Spinal cord (tissue), 9 donors: ENCODE measurements at regions not wholly inside any gene's neighbourhood (a gene's known extent, or its start where the extent isn't known, plus 50 kb on each side); places are given as distances from the start of the nearest gene placed in this dataset.
"Not testable (repeated sequence)": the region's sequence is repeated elsewhere in the genome, so short reads cannot be mapped to it uniquely, and the experiment has no call there.

Source experiments
- DNase-seq, 6 donors: peaks; one replicate each; pipeline versions ENCODE4 v3.0.0 to v3.0.0-alpha.2; 2013 to 2015; ENCODE audit warnings: low spot score in 6 of 6, low read depth in 4 of 6
- H3K27ac ChIP-seq: one replicate; pipeline ENCODE4 v1.5.1; 2013; ENCODE audit warnings: low read depth, low read length, control low read depth
- H3K27me3 ChIP-seq: one replicate; pipeline ENCODE4 v1.6.1; 2013; ENCODE audit warnings: low read length; ENCODE audit not compliant: control insufficient read depth, insufficient read depth
- H3K36me3 ChIP-seq: one replicate; pipeline ENCODE4 v1.6.1; 2013; ENCODE audit warnings: low read length; ENCODE audit not compliant: control insufficient read depth, insufficient read depth
- H3K4me1 ChIP-seq: one replicate; pipeline ENCODE4 v1.6.1; 2013; ENCODE audit warnings: low read length; ENCODE audit not compliant: control insufficient read depth, insufficient read depth
- H3K4me3 ChIP-seq: one replicate; pipeline ENCODE4 v1.5.1; 2013; ENCODE audit warnings: low read depth, low read length, control low read depth
- H3K9me3 ChIP-seq: one replicate; pipeline ENCODE4 v1.6.1; 2013; ENCODE audit warnings: low read length; ENCODE audit not compliant: control insufficient read depth, insufficient read depth
- WGBS: methylation state at CpG from one replicate; pipeline ENCODE4 v1.1.5; 2013; ENCODE audit warnings: missing lambda C conversion rate; ENCODE audit not compliant: insufficient coverage; 5-methylcytosine and 5-hydroxymethylcytosine counted together
- donor health status: healthy.

DNA sequence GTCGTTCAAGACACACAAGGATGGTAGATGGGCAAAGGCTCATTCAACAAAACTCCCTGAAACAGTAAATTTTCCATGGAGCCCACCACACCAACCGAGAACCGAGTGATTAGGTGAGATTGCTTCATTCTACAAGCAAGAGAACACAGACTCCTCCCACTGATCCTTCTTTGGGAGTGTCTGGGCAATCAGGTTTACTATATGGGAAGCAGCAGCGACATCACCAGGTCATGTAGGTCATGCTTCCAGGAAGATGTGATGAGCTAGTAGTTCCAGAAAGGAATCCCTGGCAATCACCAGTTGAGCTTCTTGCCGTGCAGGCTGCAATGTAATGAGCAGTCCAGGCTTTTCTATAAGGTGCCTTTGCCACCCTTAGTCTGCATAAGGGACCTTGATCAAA lies 152.8 kb upstream of the NUDT10 start:
- not testable (repeated sequence) for H3K9me3 ChIP-seq, DNase-seq, H3K27ac ChIP-seq, H3K4me1 ChIP-seq, H3K4me3 ChIP-seq, H3K36me3 ChIP-seq, H3K27me3 ChIP-seq
- WGBS, result 67% methylated on average over 1 of the region's 5 CpGs

DNA sequence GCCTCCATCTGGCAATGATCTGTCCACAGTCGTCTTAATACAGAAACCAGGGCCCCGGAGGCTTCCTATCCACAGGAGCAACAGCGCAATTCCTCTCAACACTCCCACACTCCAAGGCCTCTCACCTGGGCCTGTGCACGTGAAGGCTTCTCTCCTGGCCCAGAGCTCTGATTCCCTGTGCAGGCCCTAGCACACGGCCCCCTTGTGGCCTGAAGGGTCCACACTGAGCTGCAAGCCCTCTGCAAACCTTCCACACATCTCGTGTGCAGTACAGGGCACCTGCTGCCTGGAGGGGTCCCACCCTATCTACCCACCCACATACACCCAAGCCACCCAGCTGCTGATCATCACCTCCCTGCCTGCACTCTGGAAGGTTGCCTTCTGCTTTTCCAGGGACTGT lies 150.1 kb upstream of the NUDT10 start:
- Histone ChIP-seq H3K36me3 (no peaks in the 10 kb centered on the region), H3K27me3 (no peaks in the 10 kb centered on the region), H3K27ac (no peak overlapping the region), H3K4me3 (no peak overlapping the region), H3K4me1 (no peaks in the 10 kb centered on the region), H3K9me3 (no peaks in the 10 kb centered on the region)
- DNase-seq, result no peak
- WGBS, result 40% methylated on average over 6 of the region's 6 CpGs

DNA sequence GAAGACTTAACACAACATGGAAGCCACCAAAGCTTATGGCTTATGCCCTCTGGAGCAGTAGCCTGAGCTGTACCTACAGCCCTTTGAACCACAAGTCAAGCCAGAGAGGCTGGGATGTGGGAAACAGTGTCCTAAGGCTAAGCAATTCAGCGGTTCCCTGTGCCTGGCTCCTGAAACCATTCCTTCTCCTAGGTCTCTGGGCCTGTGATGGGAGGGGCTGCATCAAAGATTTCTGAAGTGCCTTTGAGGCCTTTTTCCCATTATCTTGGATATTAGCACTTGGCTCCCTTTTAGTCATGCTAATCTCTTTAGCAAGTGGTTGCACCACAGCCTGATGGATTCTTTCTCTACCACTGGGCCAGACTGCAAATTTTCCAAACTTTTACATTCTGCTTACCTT lies 140.5 kb upstream of the NUDT10 start:
- Histone ChIP-seq H3K36me3 (no peaks in the 10 kb centered on the region), H3K27me3 (no peaks in the 10 kb centered on the region), H3K9me3 (no peaks in the 10 kb centered on the region), H3K4me1 (no peaks in the 10 kb centered on the region), H3K4me3 (no peak overlapping the region), H3K27ac (no peak overlapping the region)
- no peak for DNase-seq
- 20% methylated on average over 1 of the region's 1 CpG for WGBS

DNA sequence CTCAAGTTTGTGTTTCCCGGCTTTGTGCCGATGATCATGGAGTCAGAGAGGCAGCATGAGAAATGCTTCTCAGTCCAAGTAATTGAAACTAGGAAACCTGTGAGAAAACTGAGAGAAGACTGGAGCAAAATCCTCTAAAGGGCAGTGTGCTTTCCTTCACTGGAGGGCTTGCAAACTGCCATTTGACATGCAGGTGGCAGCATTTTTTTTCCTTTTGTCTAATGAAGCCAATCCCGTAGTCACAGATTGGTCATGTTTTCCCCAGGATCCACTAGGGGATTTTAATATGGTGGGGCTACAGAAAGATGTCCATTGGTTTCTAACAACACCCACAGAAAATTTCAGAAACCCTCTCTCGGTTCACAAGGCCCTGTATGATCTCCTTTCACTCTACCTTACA lies 117.4 kb upstream of the NUDT10 start:
- peak in 2 of 6 donors; percentile 1 for DNase-seq

DNA sequence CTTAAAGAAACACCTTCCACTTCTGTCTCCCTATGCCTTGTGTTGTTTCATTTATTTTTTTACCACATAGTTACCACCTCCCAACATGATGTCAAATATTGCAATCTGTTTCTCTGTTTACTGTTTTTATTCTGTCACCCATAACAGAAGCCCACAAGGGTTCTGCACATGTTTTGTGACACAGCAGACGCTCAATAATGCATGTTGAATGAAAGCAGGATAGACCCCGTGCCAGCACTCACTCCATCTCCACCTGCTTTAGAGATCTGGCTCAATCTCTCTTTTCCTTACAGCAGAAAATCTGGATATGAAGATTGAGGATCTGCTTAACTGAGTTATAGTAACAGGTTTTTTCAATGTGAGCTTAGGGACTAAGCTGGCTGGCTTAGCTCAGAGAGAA lies 116.8 kb upstream of the NUDT10 start:
- H3K36me3 ChIP-seq, result no peaks in the 10 kb centered on the region
- WGBS, result 20% methylated on average over 1 of the region's 2 CpGs
- H3K27me3 ChIP-seq, result no peaks in the 10 kb centered on the region
- no peak overlapping the region for H3K4me3 ChIP-seq
- H3K4me1 ChIP-seq, result no peaks in the 10 kb centered on the region
- H3K9me3 ChIP-seq, result no peaks in the 10 kb centered on the region
- peak in 2 of 6 donors; percentile 1 to 62 for DNase-seq
- no peak overlapping the region for H3K27ac ChIP-seq

More for the DNA sequence above, 117.4 kb upstream of the NUDT10 start:
- Histone ChIP-seq H3K4me3 (no peak overlapping the region), H3K27ac (no peak overlapping the region), H3K36me3 (no peaks in the 10 kb centered on the region), H3K27me3 (no peaks in the 10 kb centered on the region), H3K9me3 (no peaks in the 10 kb centered on the region), H3K4me1 (no peaks in the 10 kb centered on the region)
- WGBS, result 59% methylated on average over 3 of the region's 4 CpGs

DNA sequence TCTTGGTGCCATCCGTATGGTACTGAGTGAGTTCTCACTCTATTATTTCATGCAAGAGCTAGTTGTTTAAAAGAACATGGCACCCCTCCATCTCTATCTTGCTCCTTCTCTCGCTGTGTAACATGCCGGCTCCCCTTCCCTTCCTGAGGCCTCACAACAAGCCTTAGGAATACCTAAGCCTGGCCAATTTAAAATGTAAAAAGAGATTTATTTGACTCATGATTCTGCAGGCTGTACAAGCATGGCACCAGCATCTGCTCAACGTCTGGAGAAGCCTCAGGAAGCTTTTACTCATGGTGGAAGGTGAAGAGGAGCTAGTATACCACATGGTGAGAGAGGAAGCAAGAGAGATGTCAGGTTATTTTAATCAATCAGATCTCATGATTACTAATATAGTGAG lies 90.4 kb upstream of the NUDT10 start:
- Histone ChIP-seq H3K4me1 (no peaks in the 10 kb centered on the region), H3K27ac (no peak overlapping the region), H3K9me3 (peaks cover 2% of the 10 kb centered on the region), H3K27me3 (no peaks in the 10 kb centered on the region), H3K4me3 (no peak overlapping the region), H3K36me3 (no peaks in the 10 kb centered on the region)
- DNase-seq, result no peak
- WGBS, result 60% methylated on average over 1 of the region's 4 CpGs

DNA sequence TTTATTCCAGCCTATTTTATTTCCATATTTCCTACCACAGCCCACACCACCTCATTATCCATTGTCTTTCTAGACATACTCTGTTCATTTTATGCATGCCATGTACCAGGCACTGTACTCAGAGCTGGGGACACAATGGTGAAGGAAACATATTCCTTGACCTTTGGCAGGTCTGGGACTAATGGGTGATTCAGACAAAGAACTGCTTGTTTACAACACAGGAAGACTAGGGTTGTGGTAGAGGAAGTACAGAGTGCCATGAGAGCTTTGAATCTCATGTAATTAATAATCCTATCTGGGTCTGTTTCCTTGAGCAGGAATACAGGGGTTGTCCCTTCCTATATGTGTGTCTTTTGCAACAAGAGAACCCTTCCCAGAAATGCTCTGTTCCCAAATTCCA lies 75.1 kb upstream of the NUDT10 start:
- no peaks in the 10 kb centered on the region for H3K27me3 ChIP-seq
- H3K36me3 ChIP-seq, result no peaks in the 10 kb centered on the region
- DNase-seq, result no peak
- no peak overlapping the region for H3K27ac ChIP-seq
- H3K9me3 ChIP-seq, result no peaks in the 10 kb centered on the region
- no peak overlapping the region for H3K4me3 ChIP-seq
- H3K4me1 ChIP-seq, result no peaks in the 10 kb centered on the region

DNA sequence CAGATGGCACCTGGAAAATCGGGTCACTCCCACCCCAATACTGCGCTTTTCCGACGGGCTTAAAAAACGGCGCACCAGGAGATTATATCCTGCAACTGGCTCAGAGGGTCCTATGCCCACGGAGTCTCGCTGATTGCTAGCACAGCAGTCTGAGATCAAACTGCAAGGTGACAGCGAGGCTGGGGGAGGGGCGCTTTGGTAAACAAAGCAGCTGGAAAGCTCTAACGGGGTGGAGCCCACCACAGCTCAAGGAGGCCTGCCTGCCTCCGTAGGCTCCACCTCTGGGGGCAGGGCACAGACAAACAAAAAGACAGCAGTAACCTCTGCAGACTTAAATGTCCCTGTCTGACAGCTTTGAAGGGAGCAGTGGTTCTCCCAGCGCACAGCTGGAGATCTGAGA lies 70.4 kb upstream of the NUDT10 start:
- not testable (repeated sequence) for H3K36me3 ChIP-seq, DNase-seq, H3K27ac ChIP-seq, H3K9me3 ChIP-seq, H3K4me1 ChIP-seq, H3K27me3 ChIP-seq, H3K4me3 ChIP-seq
- 80% methylated on average over 7 of the region's 13 CpGs for WGBS

DNA sequence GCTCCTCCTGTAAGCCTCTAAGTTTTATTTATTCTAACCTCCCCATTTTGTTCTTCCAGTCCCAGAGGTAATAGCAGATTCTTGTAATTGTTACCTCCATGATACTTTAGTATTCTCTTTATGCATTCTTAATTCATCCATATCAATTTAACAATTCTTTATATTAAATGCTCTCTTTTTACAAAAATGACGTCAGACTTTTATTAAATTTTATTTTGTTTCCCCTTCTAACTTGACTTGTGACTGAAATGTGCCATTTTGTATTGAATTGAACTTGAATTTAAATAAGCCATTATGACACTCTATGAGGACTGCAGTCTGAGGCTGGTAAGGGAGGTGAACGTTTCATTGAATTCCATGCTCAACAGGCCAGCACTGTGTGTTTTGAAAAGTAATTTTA lies 60.0 kb upstream of the NUDT10 start:
- Histone ChIP-seq H3K27me3 (no peaks in the 10 kb centered on the region), H3K4me3 (no peak overlapping the region), H3K9me3 (no peaks in the 10 kb centered on the region), H3K36me3 (no peaks in the 10 kb centered on the region), H3K4me1 (no peaks in the 10 kb centered on the region), H3K27ac (no peak overlapping the region)
- WGBS, result 18% methylated on average over 1 of the region's 2 CpGs
- no peak for DNase-seq

DNA sequence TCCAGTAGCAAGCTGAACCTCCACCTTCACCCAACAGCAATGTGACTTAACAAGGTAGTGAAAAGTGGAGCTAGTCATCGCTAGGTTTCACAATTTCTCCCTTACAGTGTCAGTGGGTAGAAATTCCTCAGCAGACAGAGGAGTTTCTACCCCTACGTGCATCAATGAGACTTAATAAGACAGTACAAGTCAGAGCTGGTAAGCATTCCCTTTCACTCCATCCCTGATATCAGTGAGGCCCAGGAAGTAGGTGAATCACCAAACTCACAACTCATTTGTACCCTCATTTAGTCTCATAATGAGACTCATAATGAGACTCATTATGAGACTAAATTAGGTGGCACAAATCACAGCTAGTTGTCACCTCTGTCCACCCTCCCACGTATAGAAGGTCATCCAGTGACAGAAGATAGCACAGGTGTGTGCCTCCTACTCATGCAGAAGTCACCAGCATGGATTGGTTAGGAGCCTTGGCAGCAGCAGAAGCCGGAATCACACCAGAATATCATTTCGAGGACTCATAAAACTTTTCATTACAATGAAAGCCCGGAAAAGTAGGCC lies 50.8 kb upstream of the NUDT10 start:
- no peaks in the 10 kb centered on the region for H3K9me3 ChIP-seq
- H3K27me3 ChIP-seq, result no peaks in the 10 kb centered on the region
- no peaks in the 10 kb centered on the region for H3K36me3 ChIP-seq
- no peaks in the 10 kb centered on the region for H3K4me1 ChIP-seq
- 30% methylated on average over 1 of the region's 6 CpGs for WGBS
- no peak for DNase-seq
- no peak overlapping the region for H3K27ac ChIP-seq
- H3K4me3 ChIP-seq, result no peak overlapping the region
